Activated CD4-positive, alpha-beta T cell treated with anti-CD3 and anti-CD28 coated beads, Interleukin-2, Interleukin-4, amounts not matched to agents 100 ng/mL and 50 ng/mL, durations not matched to agents 16 hours and 8 hours (primary cell): ENCODE measurements at regions not wholly inside any gene's neighbourhood (a gene's known extent, or its start where the extent isn't known, plus 50 kb on each side); places are given as distances from the start of the nearest gene placed in this dataset.
A peak's percentile ranks its signal among the peaks of the same experiment; 100 is the strongest.
"Not testable (repeated sequence)": the region's sequence is repeated elsewhere in the genome, so short reads cannot be mapped to it uniquely, and the experiment has no call there.

ENCODE experiments used
- DNase-seq: peaks from one replicate; pipeline ENCODE4 v3.0.0-alpha.2; 2020; ENCODE audit warnings: low spot score

- DNase-seq, result not testable (repeated sequence)
These were observed 371.9 kb upstream of the CCDC54 start for GRCh38 chr3:107005352-107005751.

GRCh38 chr3:107008213-107008612 lies 369.0 kb upstream of the CCDC54 start:
- DNase-seq, result no peak

- DNase-seq, result no peak
These were observed 363.6 kb upstream of the CCDC54 start for GRCh38 chr3:107013641-107014040.

GRCh38 chr3:107024551-107025026 lies 352.6 kb upstream of the CCDC54 start:
- no peak for DNase-seq

- no peak for DNase-seq
These were observed 351.3 kb upstream of the CCDC54 start for GRCh38 chr3:107025961-107026360.

- DNase-seq, result no peak
These were observed 349.2 kb upstream of the CCDC54 start for GRCh38 chr3:107028086-107028485.

- no peak for DNase-seq
These were observed 348.6 kb upstream of the CCDC54 start for GRCh38 chr3:107028626-107029025.

- DNase-seq, result no peak
These were observed 345.1 kb upstream of the CCDC54 start for GRCh38 chr3:107032111-107032510.

- DNase-seq, result no peak
These were observed 343.1 kb upstream of the CCDC54 start for GRCh38 chr3:107034142-107034541.

GRCh38 chr3:107035176-107035575 lies 342.1 kb upstream of the CCDC54 start:
- no peak for DNase-seq

GRCh38 chr3:107044677-107045076 lies 332.6 kb upstream of the CCDC54 start:
- DNase-seq, result no peak

GRCh38 chr3:107045791-107046190 lies 331.4 kb upstream of the CCDC54 start:
- no peak for DNase-seq

- no peak for DNase-seq
These were observed 321.9 kb upstream of the CCDC54 start for GRCh38 chr3:107055181-107055942.

GRCh38 chr3:107061466-107061865 lies 315.8 kb upstream of the CCDC54 start:
- DNase-seq, result no peak

- DNase-seq, result no peak
These were observed 314.9 kb upstream of the CCDC54 start for GRCh38 chr3:107062310-107062709.

- no peak for DNase-seq
These were observed 314.5 kb upstream of the CCDC54 start for GRCh38 chr3:107062787-107063186.

GRCh38 chr3:107063351-107063750 lies 313.9 kb upstream of the CCDC54 start:
- no peak for DNase-seq

GRCh38 chr3:107064405-107065060 lies 312.7 kb upstream of the CCDC54 start:
- DNase-seq, result peak; percentile 76

GRCh38 chr3:107065094-107065861 lies 312.0 kb upstream of the CCDC54 start:
- peak; percentile 3 for DNase-seq

- no peak for DNase-seq
These were observed 309.8 kb upstream of the CCDC54 start for GRCh38 chr3:107067421-107067820.

GRCh38 chr3:107068980-107069379 lies 308.3 kb upstream of the CCDC54 start:
- no peak for DNase-seq

GRCh38 chr3:107076946-107077345 lies 300.3 kb upstream of the CCDC54 start:
- DNase-seq, result no peak

- DNase-seq, result no peak
These were observed 299.8 kb upstream of the CCDC54 start for GRCh38 chr3:107077391-107077790.
